ENCODE measurements at regions not wholly inside any gene's neighbourhood (a gene's known extent, or its start where the extent isn't known, plus 50 kb on each side); places are given as distances from the start of the nearest gene placed in this dataset.
A peak's percentile ranks its signal among the peaks of the same experiment; 100 is the strongest.
"Not testable (repeated sequence)": the region's sequence is repeated elsewhere in the genome, so short reads cannot be mapped to it uniquely, and the experiment has no call there.

DNA sequence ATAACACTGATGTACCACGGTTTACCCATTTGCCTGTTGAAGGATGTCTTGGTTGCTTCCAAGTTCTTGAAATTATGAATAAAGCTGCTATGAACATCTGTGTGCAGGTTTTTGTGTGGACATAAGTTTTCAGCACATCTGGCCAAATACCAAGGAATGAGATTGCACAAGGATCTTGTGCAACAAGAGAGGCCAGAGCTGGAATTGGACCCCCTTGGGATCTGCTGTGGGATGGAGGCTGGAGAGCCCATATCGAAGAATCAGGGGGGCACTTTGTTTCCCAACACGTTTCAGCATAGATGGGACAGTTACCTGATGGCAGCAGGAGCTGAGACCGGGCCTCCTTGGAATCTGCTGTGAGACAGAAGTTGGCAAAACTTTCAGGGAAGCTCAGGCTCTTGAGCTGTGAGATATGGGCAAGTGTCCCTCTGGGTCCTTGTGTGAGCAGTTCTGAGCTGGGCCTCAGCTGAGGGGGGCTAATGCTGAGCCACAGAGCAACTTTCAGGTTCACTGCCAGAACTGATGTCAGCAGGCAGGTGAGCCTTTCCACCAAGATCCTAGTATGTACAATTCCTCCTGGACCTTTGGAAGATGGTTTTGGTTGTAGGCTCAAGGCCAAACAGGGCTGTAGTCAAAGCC, 115.2 kb upstream of the RAB18 start:
- DNase-seq (ENCODE audit: low read depth), result no peak

DNA sequence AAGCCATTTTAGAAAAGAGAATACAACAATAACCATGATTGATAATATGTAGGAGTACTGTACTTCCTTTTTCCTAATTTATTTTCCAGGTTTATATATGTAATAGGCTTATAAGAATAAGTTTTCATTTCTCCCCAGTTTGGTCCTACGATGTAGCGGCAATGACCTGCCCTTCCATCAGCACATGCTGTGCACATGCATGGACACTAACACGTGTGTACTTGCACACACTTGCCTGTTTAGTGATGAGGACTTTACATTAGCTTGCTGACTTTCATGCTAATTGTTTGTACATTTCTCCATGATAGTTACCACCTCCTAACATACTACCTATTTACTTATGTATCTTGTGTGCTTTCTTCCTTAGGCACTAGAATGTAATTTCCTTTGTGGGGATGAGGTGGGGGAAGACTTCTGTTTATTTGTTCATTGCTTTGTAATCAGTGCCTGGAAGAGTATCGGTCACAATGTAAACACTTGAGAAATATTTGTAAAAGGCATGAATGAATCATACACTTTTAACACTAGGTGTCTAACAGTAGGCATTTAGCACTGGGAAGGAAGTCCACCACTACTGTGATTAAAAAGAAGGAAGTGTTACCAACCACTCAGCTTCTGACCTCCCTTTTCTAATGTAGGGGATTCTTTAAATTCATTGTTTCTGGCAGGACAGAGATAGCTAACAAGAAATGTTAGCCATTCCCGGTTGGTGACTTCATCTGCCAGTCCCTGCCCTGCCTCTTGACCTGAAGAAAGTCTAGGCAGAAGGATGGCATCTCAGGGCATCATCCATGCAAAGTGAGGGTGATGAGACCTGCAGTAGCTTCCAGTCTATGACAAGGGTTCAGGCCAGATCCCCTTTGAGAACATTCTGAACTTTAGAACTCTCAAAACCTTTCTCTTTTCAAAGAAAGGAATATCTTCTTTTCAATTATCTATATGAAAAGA, 120.2 kb upstream of the RAB18 start:
- no peak for DNase-seq (ENCODE audit: low read depth)

DNA sequence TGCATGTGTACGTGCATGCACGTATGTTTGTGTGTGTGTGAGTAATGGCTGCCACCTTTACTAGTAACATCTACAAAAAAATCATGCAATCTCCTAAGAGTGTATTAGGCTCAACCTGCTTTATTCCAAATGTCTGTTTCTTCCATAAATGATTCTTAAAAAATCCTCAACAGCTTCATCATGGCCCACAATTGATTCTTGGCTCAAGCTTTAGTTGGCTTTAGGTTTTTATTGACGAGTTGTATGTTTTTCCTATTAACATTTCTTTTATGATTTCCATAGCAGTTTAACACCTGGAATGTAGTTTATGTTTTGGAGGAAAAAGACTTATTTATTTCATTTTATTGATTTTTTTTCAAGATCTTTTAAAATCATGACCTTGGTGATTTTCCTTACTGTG, 121.9 kb upstream of the RAB18 start:
- DNase-seq (ENCODE audit: low read depth), result no peak

DNA sequence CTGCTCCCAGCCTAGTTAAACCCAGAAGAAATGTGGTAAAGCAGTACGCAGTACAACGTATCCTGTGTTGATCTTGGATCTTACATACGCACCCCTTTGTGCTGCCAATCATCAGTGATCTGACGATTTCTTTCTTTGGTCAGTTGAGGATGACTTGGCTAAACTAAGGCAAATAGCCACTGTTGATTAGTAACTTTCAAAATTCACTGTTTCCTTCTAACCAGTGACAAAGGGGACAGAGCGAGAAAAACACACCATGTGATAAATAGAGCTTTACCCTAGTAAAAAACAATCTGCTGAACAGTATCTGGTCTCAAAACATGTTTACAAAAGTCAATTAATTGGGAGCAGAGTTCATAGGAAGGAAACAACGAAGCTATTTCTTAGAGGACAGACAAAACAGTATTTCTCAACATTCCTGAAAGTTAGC, 123.2 kb upstream of the RAB18 start:
- DNase-seq (ENCODE audit: low read depth), result no peak

GRCh38 chr10:27379041-27379440, 125.1 kb upstream of the RAB18 start:
- DNase-seq (ENCODE audit: low read depth), result not testable (repeated sequence)

- DNase-seq (ENCODE audit: low read depth), result no peak
Measured at GRCh38 chr10:27373566-27374160, 130.4 kb upstream of the RAB18 start.

GRCh38 chr10:27372095-27372494, 131.5 kb upstream of the ACBD5 start:
- DNase-seq (ENCODE audit: low read depth), result no peak

GRCh38 chr10:27371375-27371774, 130.8 kb upstream of the ACBD5 start:
- DNase-seq (ENCODE audit: low read depth), result not testable (repeated sequence)

- DNase-seq (ENCODE audit: low read depth), result no peak
Measured at GRCh38 chr10:27369880-27370279, 129.3 kb upstream of the ACBD5 start.

- DNase-seq (ENCODE audit: low read depth), result no peak
Measured at GRCh38 chr10:27368706-27369105, 128.1 kb upstream of the ACBD5 start.

DNA sequence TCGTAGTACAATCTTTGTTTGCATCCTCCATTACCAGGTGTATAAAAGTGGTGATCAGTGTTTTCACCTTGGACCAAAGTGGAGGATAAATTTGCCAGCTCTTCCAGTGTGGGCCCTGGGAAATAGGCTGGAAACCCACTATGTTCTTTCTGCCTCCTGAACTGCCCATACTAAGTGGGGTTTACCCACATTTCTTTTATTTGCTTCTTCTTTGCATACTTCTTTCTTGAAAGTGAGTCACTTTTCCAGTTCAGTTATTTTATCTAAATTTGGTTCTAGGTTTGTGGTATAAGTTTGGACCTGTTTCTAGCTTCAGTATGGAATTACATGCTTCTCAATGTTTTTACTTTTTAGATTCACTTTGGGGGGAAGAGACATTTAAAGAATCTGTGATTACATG, 126.2 kb upstream of the ACBD5 start:
- DNase-seq (ENCODE audit: low read depth), result no peak

- no peak for DNase-seq (ENCODE audit: low read depth)
Measured at GRCh38 chr10:27364028-27364427, 123.4 kb upstream of the ACBD5 start.

DNA sequence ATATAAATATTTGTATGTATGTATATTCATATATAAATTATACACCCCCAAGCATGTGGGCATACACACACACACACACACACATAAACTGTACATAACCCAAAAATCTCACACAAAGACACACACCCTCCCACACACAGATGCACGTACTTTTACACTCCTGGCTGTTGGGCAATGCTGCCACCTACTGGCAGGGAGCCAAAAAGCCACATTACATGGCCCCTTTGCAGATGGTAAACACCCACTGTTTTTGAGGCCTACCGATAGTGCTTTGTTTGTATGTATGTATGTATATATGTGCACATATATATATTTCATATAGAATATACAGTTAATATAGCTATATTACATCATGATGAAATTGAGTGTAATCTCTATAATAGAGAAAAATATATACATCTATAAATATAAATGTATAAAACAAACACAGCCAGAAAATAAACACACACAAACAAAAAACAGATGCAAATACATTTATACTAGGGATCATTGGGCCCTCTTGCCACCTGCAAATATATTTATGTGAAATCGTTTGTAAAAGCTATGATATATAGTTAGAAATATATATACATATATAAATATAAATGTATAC, 120.1 kb upstream of the ACBD5 start:
- DNase-seq (ENCODE audit: low read depth), result peak; percentile 77

GRCh38 chr10:27359792-27360355, 119.3 kb upstream of the ACBD5 start:
- DNase-seq (ENCODE audit: low read depth), result no peak

DNA sequence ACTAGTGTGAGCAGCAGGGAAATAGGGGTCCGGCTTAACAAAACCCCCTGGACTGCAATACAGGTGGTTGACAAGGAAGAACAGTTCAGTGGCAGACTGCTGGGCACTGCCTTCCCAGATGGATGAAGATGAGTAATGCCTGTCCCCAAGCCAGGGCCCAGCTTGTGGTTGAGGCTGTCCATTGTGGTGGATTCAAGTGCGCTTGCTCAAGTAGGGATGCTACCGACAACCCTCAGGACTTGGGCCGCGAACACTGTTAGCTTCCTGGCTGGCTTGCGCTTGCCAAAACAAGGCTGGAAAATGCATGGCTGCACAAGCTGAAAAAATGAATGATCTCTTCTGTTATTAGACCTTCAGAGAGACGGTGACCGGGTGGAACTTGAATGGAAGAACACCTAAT, 116.1 kb upstream of the ACBD5 start:
- DNase-seq (ENCODE audit: low read depth), result no peak

- no peak for DNase-seq (ENCODE audit: low read depth)
Measured at GRCh38 chr10:27355918-27356573, 115.4 kb upstream of the ACBD5 start.

DNA sequence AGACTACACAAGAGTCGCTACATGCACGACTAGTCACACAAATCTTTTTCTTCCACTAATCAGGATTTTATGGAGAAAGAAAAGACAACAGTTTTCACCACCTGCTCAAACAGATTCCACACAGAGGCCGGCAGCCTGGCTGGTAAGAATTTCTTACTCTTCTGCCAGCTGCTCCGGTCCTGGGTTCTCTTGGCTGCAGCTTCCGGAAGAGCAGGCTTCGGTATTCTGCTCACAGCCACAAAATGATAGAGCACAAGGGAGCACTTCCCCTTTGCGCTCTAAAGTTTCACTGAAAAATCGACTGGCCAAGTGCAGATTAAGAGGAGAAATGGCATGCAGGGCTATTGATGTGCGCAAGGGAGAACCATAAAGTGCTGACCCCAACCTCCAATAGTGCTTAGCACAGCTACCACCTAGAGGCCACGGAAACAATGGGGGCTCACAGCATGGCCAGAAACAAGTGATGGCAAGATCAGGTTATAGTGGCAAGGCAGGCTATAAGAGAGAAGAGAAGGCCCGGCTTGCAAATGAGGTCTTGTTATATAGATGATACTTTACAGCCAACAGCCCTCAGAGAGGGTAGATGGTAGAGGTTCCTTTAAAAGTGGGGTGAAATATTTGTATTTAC, 114.2 kb upstream of the ACBD5 start:
- DNase-seq (ENCODE audit: low read depth), result not testable (repeated sequence)

DNA sequence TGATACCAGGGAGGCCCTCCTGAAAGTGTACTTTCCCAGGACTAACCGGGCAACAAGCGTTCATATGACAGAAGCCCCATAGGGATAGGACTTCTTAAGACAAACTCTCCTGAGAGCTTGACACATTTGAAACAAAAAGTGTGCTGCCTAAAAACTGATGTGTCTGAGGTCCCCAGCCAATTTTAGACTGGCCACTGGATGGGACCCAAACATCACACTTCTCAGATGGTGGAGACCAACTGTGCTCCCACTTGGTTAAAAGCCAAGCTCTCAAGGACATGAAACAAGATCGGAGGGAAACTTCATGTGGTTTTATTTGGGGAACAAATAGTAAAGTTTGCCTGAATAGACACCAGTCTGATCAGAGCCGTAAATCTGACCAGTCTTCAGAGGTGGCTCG, 113.5 kb upstream of the ACBD5 start:
- DNase-seq (ENCODE audit: low read depth), result not testable (repeated sequence)

DNA sequence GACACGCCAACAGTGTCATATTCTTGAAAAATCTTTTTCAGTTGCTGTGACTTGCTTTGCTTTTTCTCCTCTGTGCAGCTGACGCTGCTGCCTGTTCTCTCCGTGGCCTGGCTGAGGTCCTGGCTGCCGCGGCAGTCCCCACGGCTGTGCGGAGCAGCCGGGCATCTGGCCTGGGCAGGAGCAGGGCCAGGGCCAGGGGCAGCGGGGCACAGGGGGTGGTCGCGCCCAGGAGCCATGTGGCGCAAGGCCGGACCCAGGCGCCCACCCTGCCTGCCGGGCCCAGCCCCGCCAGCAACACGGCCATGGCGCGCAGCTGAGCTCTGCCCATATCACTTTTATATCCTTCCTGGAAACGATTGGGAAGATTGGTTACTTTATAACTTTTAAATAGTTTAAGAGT, 109.4 kb upstream of the ACBD5 start:
- DNase-seq (ENCODE audit: low read depth), result no peak

- DNase-seq (ENCODE audit: low read depth), result not testable (repeated sequence)
Measured at GRCh38 chr10:27347827-27348207, 107.2 kb upstream of the ACBD5 start.

DNA sequence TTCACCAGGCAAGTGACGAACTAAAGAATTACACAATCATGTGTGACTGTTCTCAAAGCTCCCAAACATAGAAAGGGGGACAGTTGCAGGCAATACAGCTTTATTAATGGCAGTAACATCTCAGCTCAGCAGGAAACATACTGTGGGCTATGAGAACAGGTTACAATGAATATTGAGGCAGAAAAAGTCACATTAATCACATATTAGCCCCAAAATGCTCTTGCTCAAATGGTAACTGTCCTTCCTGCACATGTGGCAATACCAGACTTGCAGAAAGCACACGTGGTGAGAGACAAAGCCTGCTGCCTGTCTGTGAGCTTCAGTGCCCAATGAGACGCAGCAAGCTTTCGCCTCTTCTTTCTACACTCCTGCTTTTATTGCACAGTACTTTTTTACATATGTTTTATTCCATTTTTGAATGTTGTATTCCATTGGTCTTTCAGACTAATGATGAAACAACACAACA, 104.9 kb upstream of the ACBD5 start:
- DNase-seq (ENCODE audit: low read depth), result no peak
